ENCODE measurements at regions not wholly inside any gene's neighbourhood (a gene's known extent, or its start where the extent isn't known, plus 50 kb on each side); places are given as distances from the start of the nearest gene placed in this dataset.

- no peak for TF ChIP-seq CTCF (IDR thresholded peaks at IDR 0.05; ENCODE audit: low read depth, low read length, missing control alignments)
- H3K4me3 ChIP-seq (replicated peaks; ENCODE audit: low read depth, low read length): no peak overlapping the region
Observed at GRCh38 chr9:109961626-109962025, 181.6 kb downstream of the PALM2AKAP2 start.

GRCh38 chr9:109962215-109962614, 182.2 kb downstream of the PALM2AKAP2 start:
- DNase-seq (ENCODE audit: extremely low read depth, low read depth): no peak
- no peak overlapping the region for H3K4me3 ChIP-seq (replicated peaks; ENCODE audit: low read depth, low read length)
- TF ChIP-seq CTCF (IDR thresholded peaks at IDR 0.05; ENCODE audit: low read depth, low read length, missing control alignments): no peak

More at GRCh38 chr9:109961626-109962025, 181.6 kb downstream of the PALM2AKAP2 start:
- no peak for DNase-seq (ENCODE audit: extremely low read depth, low read depth)

- no peak for TF ChIP-seq CTCF (IDR thresholded peaks at IDR 0.05; ENCODE audit: low read depth, low read length, missing control alignments)
- DNase-seq (ENCODE audit: extremely low read depth, low read depth): no peak
- H3K4me3 ChIP-seq (replicated peaks; ENCODE audit: low read depth, low read length): no peak overlapping the region
Observed at GRCh38 chr9:109963079-109963478, 183.1 kb downstream of the PALM2AKAP2 start.

- TF ChIP-seq CTCF (IDR thresholded peaks at IDR 0.05; ENCODE audit: low read depth, low read length, missing control alignments): no peak
- H3K4me3 ChIP-seq (replicated peaks; ENCODE audit: low read depth, low read length): no peak overlapping the region
- DNase-seq (ENCODE audit: extremely low read depth, low read depth): no peak
Observed at GRCh38 chr9:109966643-109967368, 186.8 kb downstream of the PALM2AKAP2 start.

GRCh38 chr9:109967651-109968642, 187.9 kb downstream of the PALM2AKAP2 start:
- no peak for TF ChIP-seq CTCF (IDR thresholded peaks at IDR 0.05; ENCODE audit: low read depth, low read length, missing control alignments)
- H3K4me3 ChIP-seq (replicated peaks; ENCODE audit: low read depth, low read length): no peak overlapping the region
- DNase-seq (ENCODE audit: extremely low read depth, low read depth): no peak

GRCh38 chr9:109969011-109969410, 189.0 kb downstream of the PALM2AKAP2 start:
- H3K4me3 ChIP-seq (replicated peaks; ENCODE audit: low read depth, low read length): no peak overlapping the region
- peak; percentile 17 for TF ChIP-seq CTCF (IDR thresholded peaks at IDR 0.05; ENCODE audit: low read depth, low read length, missing control alignments)
- no peak for DNase-seq (ENCODE audit: extremely low read depth, low read depth)

All from HFF-Myc (cell line).